Brain microvascular endothelial cell (primary cell): ENCODE measurements at regions not wholly inside any gene's neighbourhood (a gene's known extent, or its start where the extent isn't known, plus 50 kb on each side); places are given as distances from the start of the nearest gene placed in this dataset.
"Not testable (repeated sequence)": the region's sequence is repeated elsewhere in the genome, so short reads cannot be mapped to it uniquely, and the experiment has no call there.

Experiments used
- DNase-seq: peaks from one replicate; pipeline ENCODE4 v3.0.0-alpha.2; 2020
- H3K27ac ChIP-seq: fragments of 250-450 bp; sonication (Bioruptor Pico); 2 replicates; pipeline ENCODE4 v1.5.1; 2020; ENCODE audit warnings: mild to moderate bottlenecking, moderate library complexity
- H3K27me3 ChIP-seq: fragments of 250-450 bp; sonication (Bioruptor Pico); replicated peaks from 2 replicates; pipeline ENCODE4 v1.5.1; 2020; ENCODE audit warnings: mild to moderate bottlenecking
- H3K36me3 ChIP-seq: fragments of 250-450 bp; sonication (Bioruptor Pico); replicated peaks from 2 replicates; pipeline ENCODE4 v1.5.1; 2020; ENCODE audit warnings: mild to moderate bottlenecking
- H3K4me3 ChIP-seq: 2 replicates; pipeline ENCODE4 v1.5.1; 2011; ENCODE audit warnings: low read depth, mild to moderate bottlenecking, control low read depth, low read length, moderate library complexity
- CTCF ChIP-seq: IDR thresholded peaks from 2 replicates; pipeline ENCODE4 v1.5.1; 2011; ENCODE audit warnings: low read depth, mild to moderate bottlenecking, moderate library complexity, low read length, control low read depth, inconsistent platforms; ENCODE audit errors: missing control alignments
- in situ Hi-C: cut with HindIII; loops from 2 replicates; pipeline ENCODE4 v1.10.0; 2017; ENCODE audit warnings: low sequenced_read_pairs, low pct_ligation_motif_present

- no peak overlapping the region for H3K4me3 ChIP-seq
- H3K27me3 ChIP-seq, result no peaks in the 10 kb centered on the region
- TF ChIP-seq CTCF, result no peak
- in situ Hi-C loops, result no loop called here
- H3K27ac ChIP-seq, result no peak overlapping the region
- DNase-seq, result peak; percentile 7
- H3K36me3 ChIP-seq, result no peaks in the 10 kb centered on the region
These were observed 134.8 kb upstream of the SEMA3C start for GRCh38 chr7:81053623-81054022.

DNA sequence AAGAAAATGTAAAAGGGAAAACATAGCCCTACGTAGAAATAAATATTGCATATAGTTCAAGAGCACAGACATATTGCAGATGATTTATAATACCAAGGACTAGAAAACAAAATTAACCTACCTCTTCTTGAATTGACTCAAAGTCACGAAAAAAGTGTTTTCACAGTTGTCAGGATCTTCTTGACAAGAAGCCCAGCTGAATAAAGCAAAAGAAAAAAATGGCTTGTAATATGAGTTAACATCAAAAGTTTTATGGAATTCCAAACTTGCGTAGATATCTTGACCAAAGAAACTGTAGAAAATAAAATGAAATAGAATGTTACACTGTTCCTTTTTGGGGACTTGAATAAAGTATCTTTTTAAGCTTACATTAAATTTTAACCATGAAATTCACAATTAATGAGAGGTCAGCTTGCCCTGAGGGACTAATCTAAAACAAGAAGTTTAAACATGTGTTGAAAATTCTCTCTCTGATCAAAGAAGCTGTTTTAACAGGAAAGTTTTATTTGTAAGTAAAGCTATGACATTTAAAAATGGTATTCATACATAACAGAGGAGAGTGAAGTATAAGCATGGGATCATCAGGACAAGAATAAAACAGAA, 133.1 kb upstream of the SEMA3C start:
- H3K36me3 ChIP-seq, result no peaks in the 10 kb centered on the region
- H3K4me3 ChIP-seq, result no peak overlapping the region
- in situ Hi-C loops, result no loop called here
- H3K27ac ChIP-seq, result no peak overlapping the region
- no peak for TF ChIP-seq CTCF
- DNase-seq, result no peak
- H3K27me3 ChIP-seq, result no peaks in the 10 kb centered on the region

GRCh38 chr7:81045491-81046030, 126.7 kb upstream of the SEMA3C start:
- no peak overlapping the region for H3K4me3 ChIP-seq
- in situ Hi-C loops, result no loop called here
- H3K36me3 ChIP-seq, result no peaks in the 10 kb centered on the region
- no peak overlapping the region for H3K27ac ChIP-seq
- TF ChIP-seq CTCF, result no peak
- DNase-seq, result no peak
- no peaks in the 10 kb centered on the region for H3K27me3 ChIP-seq

DNA sequence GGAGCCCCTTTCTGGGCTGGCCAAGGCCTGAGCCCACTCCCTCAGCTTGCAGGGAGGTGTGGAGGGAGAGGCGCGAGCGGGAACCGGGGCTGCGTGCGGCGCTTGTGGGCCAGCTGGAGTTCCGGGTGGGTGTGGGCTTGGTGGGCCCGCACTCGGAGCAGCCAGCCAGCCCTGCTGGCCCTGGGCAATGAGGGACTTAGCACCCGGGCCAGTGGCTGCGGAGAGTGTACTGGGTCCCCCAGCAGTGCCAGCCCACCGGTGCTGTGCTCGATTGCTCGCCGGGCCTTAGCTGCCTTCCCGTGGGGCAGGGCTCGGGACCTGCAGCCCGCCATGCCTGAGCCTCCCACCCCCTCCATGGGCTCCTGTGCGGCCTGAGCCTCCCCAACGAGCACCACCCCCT, 123.8 kb upstream of the SEMA3C start:
- in situ Hi-C loops, H3K27me3 ChIP-seq, DNase-seq, H3K36me3 ChIP-seq, H3K4me3 ChIP-seq, H3K27ac ChIP-seq: not testable (repeated sequence)

GRCh38 chr7:81040496-81040895, 121.6 kb upstream of the SEMA3C start:
- no peak overlapping the region for H3K27ac ChIP-seq
- DNase-seq, result no peak
- no peaks in the 10 kb centered on the region for H3K36me3 ChIP-seq
- TF ChIP-seq CTCF, result no peak
- H3K4me3 ChIP-seq, result no peak overlapping the region
- no peaks in the 10 kb centered on the region for H3K27me3 ChIP-seq
- in situ Hi-C loops, result no loop called here

GRCh38 chr7:81036871-81037270, 118.0 kb upstream of the SEMA3C start:
- H3K27me3 ChIP-seq, result no peaks in the 10 kb centered on the region
- no peak overlapping the region for H3K27ac ChIP-seq
- no peak for TF ChIP-seq CTCF
- H3K36me3 ChIP-seq, result no peaks in the 10 kb centered on the region
- in situ Hi-C loops, result no loop called here
- no peak for DNase-seq
- no peak overlapping the region for H3K4me3 ChIP-seq
